NCI-H1436 (cell line): ENCODE measurements at regions not wholly inside any gene's neighbourhood (a gene's known extent, or its start where the extent isn't known, plus 50 kb on each side); places are given as distances from the start of the nearest gene placed in this dataset.

Experiments used
- DNase-seq: peaks from one replicate; lab custom pipeline; 2025; lab: John Stamatoyannopoulos, UW

GRCh38 chr3:64888840-64889392, 201.1 kb upstream of the ADAMTS9 start:
- DNase-seq = no peak

- DNase-seq = no peak
Measured at GRCh38 chr3:64888165-64888564, 200.4 kb upstream of the ADAMTS9 start.

- DNase-seq = no peak
Measured at GRCh38 chr3:64885055-64885454, 197.3 kb upstream of the ADAMTS9 start.

GRCh38 chr3:64884536-64884935, 196.7 kb upstream of the ADAMTS9 start:
- no peak for DNase-seq

GRCh38 chr3:64880916-64881315, 193.1 kb upstream of the ADAMTS9 start:
- no peak for DNase-seq

GRCh38 chr3:64878362-64878761, 190.6 kb upstream of the ADAMTS9 start:
- no peak for DNase-seq

GRCh38 chr3:64873400-64873799, 185.6 kb upstream of the ADAMTS9 start:
- DNase-seq = no peak

- DNase-seq = no peak
Measured at GRCh38 chr3:64872345-64872744, 184.5 kb upstream of the ADAMTS9 start.

GRCh38 chr3:64871834-64872249, 184.0 kb upstream of the ADAMTS9 start:
- no peak for DNase-seq

- no peak for DNase-seq
Measured at GRCh38 chr3:64870876-64871646, 183.3 kb upstream of the ADAMTS9 start.

GRCh38 chr3:64867224-64867623, 179.4 kb upstream of the ADAMTS9 start:
- no peak for DNase-seq

GRCh38 chr3:64865839-64866570, 178.2 kb upstream of the ADAMTS9 start:
- no peak for DNase-seq

GRCh38 chr3:64863226-64864212, 175.7 kb upstream of the ADAMTS9 start:
- no peak for DNase-seq

GRCh38 chr3:64861684-64862083, 173.9 kb upstream of the ADAMTS9 start:
- no peak for DNase-seq

GRCh38 chr3:64860536-64860870, 172.7 kb upstream of the ADAMTS9 start:
- no peak for DNase-seq

GRCh38 chr3:64859625-64860535, 172.1 kb upstream of the ADAMTS9 start:
- DNase-seq = no peak

- no peak for DNase-seq
Measured at GRCh38 chr3:64856977-64857516, 169.2 kb upstream of the ADAMTS9 start.

- peak; percentile 42 for DNase-seq
Measured at GRCh38 chr3:64856106-64856505, 168.3 kb upstream of the ADAMTS9 start.

GRCh38 chr3:64853456-64853855, 165.7 kb upstream of the ADAMTS9 start:
- DNase-seq = no peak

- DNase-seq = no peak
Measured at GRCh38 chr3:64852738-64853137, 164.9 kb upstream of the ADAMTS9 start.

GRCh38 chr3:64848822-64849221, 161.0 kb upstream of the ADAMTS9 start:
- DNase-seq = no peak
